ENCODE measurements at regions not wholly inside any gene's neighbourhood (a gene's known extent, or its start where the extent isn't known, plus 50 kb on each side); places are given as distances from the start of the nearest gene placed in this dataset.
"Not testable (repeated sequence)": the region's sequence is repeated elsewhere in the genome, so short reads cannot be mapped to it uniquely, and the experiment has no call there.

- no peak for DNase-seq
Observed at GRCh38 chr3:177438596-177439220, 241.4 kb upstream of the TBL1XR1 start.

GRCh38 chr3:177439694-177440269 lies 242.5 kb upstream of the TBL1XR1 start:
- DNase-seq: no peak

GRCh38 chr3:177440456-177441104 lies 243.3 kb upstream of the TBL1XR1 start:
- no peak for DNase-seq

GRCh38 chr3:177441276-177441812 lies 244.1 kb upstream of the TBL1XR1 start:
- DNase-seq: no peak

GRCh38 chr3:177441813-177442646 lies 244.7 kb upstream of the TBL1XR1 start:
- no peak for DNase-seq

- DNase-seq: no peak
Observed at GRCh38 chr3:177443469-177443868, 246.2 kb upstream of the TBL1XR1 start.

- DNase-seq: no peak
Observed at GRCh38 chr3:177444696-177445095, 247.4 kb upstream of the TBL1XR1 start.

GRCh38 chr3:177445549-177445948 lies 248.3 kb upstream of the TBL1XR1 start:
- DNase-seq: no peak

- DNase-seq: no peak
Observed at GRCh38 chr3:177446165-177446601, 248.9 kb upstream of the TBL1XR1 start.

GRCh38 chr3:177447938-177448337 lies 250.7 kb upstream of the TBL1XR1 start:
- DNase-seq: no peak

- DNase-seq: no peak
Observed at GRCh38 chr3:177448987-177449359, 251.7 kb upstream of the TBL1XR1 start.

GRCh38 chr3:177449360-177450006 lies 252.2 kb upstream of the TBL1XR1 start:
- no peak for DNase-seq

GRCh38 chr3:177451301-177451750 lies 254.0 kb upstream of the TBL1XR1 start:
- no peak for DNase-seq

GRCh38 chr3:177451864-177452830 lies 254.9 kb upstream of the TBL1XR1 start:
- no peak for DNase-seq

- no peak for DNase-seq
Observed at GRCh38 chr3:177452831-177453450, 255.7 kb upstream of the TBL1XR1 start.

GRCh38 chr3:177453451-177453844 lies 256.2 kb upstream of the TBL1XR1 start:
- DNase-seq: no peak

- not testable (repeated sequence) for DNase-seq
Observed at GRCh38 chr3:177457204-177457603, 259.9 kb upstream of the TBL1XR1 start.

- no peak for DNase-seq
Observed at GRCh38 chr3:177459401-177459800, 262.1 kb upstream of the TBL1XR1 start.

- DNase-seq: no peak
Observed at GRCh38 chr3:177460047-177460446, 262.8 kb upstream of the TBL1XR1 start.

- DNase-seq: no peak
Observed at GRCh38 chr3:177461765-177462164, 264.5 kb upstream of the TBL1XR1 start.

- DNase-seq: not testable (repeated sequence)
Observed at GRCh38 chr3:177463341-177463740, 266.1 kb upstream of the TBL1XR1 start.
